GM13976 (cell line): ENCODE measurements at regions not wholly inside any gene's neighbourhood (a gene's known extent, or its start where the extent isn't known, plus 50 kb on each side); places are given as distances from the start of the nearest gene placed in this dataset.

Experiments used
- DNase-seq: peaks from one replicate; pipeline ENCODE4 v3.0.0; 2012; ENCODE audit warnings: low spot score
- in situ Hi-C: fragments of 300-500 bp; cut with MboI; formaldehyde crosslinking; loops from one replicate; pipeline ENCODE4 v1.12.0; 2022; ENCODE audit warnings: low sequenced_read_pairs, mixed read lengths, inconsistent platforms; ENCODE audit not compliant: unreplicated experiment
- TF ChIP-seq, protein P1 (sequence below): IDR thresholded peaks from 2 replicates; pipeline ENCODE4 v1.5.1; 2012; ENCODE audit warnings: borderline replicate concordance, mild to moderate bottlenecking; ENCODE audit not compliant: insufficient read depth; ENCODE audit errors: extremely low read depth, missing control alignments, control extremely low read depth

DNA sequence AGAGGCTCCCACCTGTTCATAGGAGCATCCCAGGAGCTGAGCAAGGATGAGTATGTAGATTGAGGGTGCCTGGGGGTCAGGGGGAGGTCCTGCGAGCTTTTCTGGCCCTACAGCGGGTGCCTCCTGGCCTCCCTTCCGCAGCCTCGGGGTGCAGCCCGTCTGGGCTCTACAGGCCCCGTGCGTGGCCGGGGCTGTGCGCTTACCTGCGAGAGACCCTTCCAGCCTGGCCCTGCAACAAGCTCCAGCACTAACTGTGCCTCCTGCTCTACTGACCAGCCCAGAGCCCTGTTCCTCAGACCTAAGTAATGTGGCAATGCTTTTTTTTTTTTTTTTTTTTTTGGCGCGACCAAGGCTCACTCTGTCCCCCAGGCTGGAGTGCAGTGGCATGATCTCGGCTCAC, 1129.1 kb downstream of the BRD1 start:
- TF ChIP-seq, protein P1, sequence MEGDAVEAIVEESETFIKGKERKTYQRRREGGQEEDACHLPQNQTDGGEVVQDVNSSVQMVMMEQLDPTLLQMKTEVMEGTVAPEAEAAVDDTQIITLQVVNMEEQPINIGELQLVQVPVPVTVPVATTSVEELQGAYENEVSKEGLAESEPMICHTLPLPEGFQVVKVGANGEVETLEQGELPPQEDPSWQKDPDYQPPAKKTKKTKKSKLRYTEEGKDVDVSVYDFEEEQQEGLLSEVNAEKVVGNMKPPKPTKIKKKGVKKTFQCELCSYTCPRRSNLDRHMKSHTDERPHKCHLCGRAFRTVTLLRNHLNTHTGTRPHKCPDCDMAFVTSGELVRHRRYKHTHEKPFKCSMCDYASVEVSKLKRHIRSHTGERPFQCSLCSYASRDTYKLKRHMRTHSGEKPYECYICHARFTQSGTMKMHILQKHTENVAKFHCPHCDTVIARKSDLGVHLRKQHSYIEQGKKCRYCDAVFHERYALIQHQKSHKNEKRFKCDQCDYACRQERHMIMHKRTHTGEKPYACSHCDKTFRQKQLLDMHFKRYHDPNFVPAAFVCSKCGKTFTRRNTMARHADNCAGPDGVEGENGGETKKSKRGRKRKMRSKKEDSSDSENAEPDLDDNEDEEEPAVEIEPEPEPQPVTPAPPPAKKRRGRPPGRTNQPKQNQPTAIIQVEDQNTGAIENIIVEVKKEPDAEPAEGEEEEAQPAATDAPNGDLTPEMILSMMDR, result no peak
- DNase-seq, result no peak
- in situ Hi-C loops, result no loop called here

DNA sequence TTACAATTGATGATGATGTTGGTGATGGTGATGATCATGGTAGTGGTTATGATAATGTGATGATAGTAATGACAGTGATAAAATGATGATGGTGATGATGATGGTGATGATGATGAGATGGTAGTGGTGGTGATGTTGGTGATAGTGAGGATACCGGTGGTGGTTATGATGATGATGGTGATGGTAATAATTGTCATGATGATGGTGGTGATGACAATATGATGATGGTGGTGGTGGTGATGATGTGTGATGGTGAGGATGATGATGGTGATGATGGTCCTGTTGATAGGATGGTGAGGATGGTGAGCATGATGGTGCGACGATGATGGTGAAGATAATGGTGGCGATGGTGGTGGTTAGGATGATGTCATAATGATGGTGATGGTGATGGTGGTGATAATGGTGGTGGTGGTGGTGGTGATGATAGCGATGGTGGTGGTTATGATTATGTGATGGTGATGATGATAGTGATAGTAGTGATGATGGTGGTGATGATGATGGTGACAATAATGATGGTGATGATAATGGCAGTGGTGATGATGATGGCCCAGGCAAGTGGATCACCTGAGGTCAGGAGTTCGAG, 1129.9 kb downstream of the BRD1 start:
- TF ChIP-seq, protein P1, result no peak
- no peak for DNase-seq
- in situ Hi-C loops, result no loop called here

DNA sequence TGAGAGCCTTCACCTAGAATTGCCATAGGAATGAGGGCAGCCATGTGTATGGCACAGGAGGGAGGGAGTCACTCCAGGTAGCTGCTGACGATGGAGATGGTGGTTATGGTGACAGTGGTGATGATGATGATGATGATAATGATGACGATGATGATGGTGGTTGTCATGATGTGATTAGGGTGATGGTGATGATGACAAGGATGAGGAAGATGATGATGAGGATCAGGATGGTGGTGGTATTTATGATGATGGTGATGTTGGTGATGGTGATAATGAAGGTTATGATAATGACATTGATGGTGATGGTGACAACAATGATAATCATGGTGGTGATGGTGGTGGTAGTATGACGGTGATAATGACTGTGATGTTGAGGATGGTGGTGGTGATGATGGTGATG, 1130.5 kb downstream of the BRD1 start:
- DNase-seq, result no peak
- in situ Hi-C loops, result no loop called here
- TF ChIP-seq, protein P1, result no peak

DNA sequence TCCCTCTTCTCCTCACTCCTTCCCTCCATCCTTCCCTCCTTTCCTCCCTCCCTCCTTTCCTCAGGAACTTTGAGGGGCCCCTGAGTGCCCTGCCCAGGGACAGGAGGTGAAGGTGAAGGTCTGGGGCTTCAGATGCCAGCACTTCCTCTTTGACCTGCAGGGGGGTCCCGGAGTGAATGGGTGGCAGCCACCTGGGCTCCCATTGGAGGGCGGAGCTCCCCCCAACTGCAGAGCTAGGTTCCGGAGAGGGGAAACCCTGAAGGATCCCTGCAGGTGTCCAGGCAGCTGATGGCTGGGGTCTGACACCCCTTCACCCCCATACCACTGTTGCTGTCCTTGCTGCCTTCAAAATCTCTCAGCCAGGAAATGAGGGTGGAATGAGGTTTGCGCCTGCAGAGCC, 1131.3 kb downstream of the BRD1 start:
- DNase-seq, result no peak
- TF ChIP-seq, protein P1, result no peak
- in situ Hi-C loops, result no loop called here

DNA sequence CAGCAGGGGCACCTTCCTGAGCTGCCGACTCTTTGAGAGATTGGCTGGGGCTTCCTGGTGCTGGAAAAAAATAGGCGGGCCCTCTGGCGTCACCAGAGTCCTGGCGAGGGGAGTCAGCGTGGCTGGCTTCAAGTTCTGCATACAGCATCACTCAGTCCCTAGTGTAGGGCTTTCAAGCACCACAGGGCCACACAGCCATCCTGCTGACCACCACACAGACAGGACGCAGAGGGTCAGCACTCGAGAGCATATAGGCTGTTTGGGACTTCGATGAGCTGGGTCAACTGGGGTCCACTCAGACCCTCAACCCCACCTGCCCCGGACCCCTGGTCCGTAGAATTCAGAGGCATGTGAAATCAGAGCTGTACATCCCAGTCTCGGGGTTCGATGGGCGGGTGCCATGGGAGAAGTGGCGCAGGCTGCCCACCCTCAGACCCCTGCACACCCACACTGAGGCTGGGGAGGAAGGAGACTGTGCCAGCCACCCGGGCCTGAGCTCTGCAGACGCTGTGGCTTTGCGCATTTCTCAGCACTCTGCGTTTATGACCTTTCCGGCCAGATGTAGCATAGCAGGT, 1131.9 kb downstream of the BRD1 start:
- DNase-seq, result no peak
- TF ChIP-seq, protein P1, result no peak
- in situ Hi-C loops, result no loop called here

DNA sequence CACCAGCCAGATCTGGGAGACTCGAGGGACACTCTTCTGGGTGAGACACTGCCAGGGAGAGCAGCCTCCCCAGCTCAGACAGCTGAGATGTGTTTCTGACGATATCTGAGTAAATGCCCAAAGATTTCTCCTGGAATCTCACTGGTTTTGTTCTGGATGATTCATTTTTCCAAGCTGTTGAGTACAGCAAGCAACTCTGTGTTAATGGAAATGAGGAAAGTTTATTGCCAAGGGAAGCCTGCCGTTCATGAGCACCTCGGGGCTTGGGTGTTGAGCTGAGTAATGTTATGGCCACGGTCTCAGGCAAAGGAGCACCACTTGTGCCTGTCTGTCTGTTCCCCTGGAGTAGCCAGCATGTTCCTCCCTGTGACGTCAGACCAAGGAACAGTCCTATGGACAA, 1132.4 kb downstream of the BRD1 start:
- no peak for DNase-seq
- in situ Hi-C loops, result no loop called here
- TF ChIP-seq, protein P1, result no peak
